ENCODE measurements at regions not wholly inside any gene's neighbourhood (a gene's known extent, or its start where the extent isn't known, plus 50 kb on each side); places are given as distances from the start of the nearest gene placed in this dataset.

DNA sequence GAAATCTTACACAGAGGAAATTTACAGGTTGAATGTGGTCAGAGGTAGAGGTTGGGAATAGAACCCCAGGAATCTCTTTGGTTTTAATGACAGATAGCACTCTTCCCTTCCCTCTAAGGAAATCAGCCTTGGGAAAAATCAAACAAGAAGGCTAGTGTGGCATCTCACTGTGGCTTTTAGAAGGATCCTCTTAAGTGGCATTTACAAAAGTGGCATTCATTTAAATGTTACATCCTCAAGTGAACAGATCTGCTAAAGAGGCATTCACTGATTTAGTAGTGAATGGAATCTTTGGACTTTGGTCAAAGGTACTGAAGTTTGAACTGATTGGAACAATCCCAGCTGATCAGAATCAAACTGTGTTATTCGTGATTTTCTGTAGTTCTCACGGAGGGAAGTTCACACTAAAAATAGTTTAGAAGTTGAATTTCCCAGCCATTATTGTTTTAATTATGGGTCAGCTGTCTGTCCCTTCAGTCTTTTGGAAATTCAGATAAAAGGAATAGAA is 136.5 kb upstream of the FN1 start:
- H3K27ac Mint-ChIP-seq = no peak overlapping the region
- H3K4me3 Mint-ChIP-seq = no peak overlapping the region
- no peaks in the 10 kb centered on the region for H3K36me3 Mint-ChIP-seq
- peaks cover 0 to 2% (median 0%) of the 10 kb centered on the region in 7 donors for H3K9me3 Mint-ChIP-seq
- ATAC-seq (ENCODE audit: low read depth in 2 of 2) (no peak), DNase-seq (no peak)
- peaks cover 0 to 8% (median 6%) of the 10 kb centered on the region in 3 donors for H3K27me3 Mint-ChIP-seq
- peaks cover 0 to 8% (median 0%) of the 10 kb centered on the region in 3 donors for H3K4me1 Mint-ChIP-seq

DNA sequence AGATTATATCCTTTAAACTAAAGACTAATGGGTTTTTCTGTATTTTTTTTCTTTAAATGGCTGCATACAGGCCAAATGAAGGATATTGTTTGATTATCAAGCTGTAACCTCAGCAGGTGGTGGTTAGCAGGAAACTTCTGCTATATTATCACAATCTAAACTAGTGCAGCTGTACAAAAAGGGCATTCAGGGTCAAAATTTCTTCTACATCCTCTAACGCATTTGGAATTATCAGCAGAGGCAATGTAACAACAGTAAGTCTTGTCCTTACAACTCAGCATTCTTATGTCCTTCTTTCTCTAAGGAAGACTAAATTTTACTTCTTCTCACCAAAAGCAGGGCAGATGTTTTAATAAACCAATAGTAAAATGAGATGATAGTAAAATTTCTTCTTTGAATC is 135.8 kb upstream of the FN1 start:
- Mint-ChIP-seq H3K4me3 (no peak overlapping the region), H3K9me3 (peaks cover 0 to 2% (median 0%) of the 10 kb centered on the region in 7 donors), H3K4me1 (peaks cover 0 to 10% (median 0%) of the 10 kb centered on the region in 3 donors), H3K27me3 (peaks cover 0 to 6% (median 3%) of the 10 kb centered on the region in 3 donors), H3K27ac (no peak overlapping the region), H3K36me3 (no peaks in the 10 kb centered on the region)
- ATAC-seq (ENCODE audit: low read depth in 2 of 2) (no peak), DNase-seq (no peak)

DNA sequence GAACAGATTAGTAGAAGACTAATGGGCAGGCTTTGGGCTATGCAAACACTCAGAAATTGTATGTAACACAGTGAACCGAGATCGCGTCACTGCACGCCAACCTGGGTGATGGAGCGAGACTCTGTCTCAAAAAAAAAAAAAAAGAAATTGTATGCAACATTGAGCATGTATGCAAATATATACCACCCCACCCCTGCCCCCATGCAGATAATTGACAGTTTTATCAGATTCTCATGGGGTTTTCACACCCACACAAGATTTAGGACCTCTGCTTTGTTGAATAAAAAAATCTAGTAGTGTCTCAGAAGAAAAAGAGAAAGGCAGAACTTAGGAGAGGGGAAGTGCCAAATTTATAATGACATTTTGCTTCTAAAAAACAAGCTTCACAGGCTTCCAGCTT is 131.6 kb upstream of the FN1 start:
- H3K9me3 Mint-ChIP-seq = peaks cover 0 to 5% (median 2%) of the 10 kb centered on the region in 7 donors
- no peaks in the 10 kb centered on the region for H3K36me3 Mint-ChIP-seq
- ATAC-seq (ENCODE audit: low read depth in 2 of 2) (peak; percentile 33 to 43), DNase-seq (peak; percentile 0)
- H3K27me3 Mint-ChIP-seq = peaks cover 6 to 13% (median 9%) of the 10 kb centered on the region in 3 donors
- peaks cover 0 to 10% (median 0%) of the 10 kb centered on the region in 3 donors for H3K4me1 Mint-ChIP-seq
- H3K27ac Mint-ChIP-seq = peak overlapping the region in 1 of 6 donors; percentile 68
- peak overlapping the region in 1 of 8 donors; percentile 48 for H3K4me3 Mint-ChIP-seq

DNA sequence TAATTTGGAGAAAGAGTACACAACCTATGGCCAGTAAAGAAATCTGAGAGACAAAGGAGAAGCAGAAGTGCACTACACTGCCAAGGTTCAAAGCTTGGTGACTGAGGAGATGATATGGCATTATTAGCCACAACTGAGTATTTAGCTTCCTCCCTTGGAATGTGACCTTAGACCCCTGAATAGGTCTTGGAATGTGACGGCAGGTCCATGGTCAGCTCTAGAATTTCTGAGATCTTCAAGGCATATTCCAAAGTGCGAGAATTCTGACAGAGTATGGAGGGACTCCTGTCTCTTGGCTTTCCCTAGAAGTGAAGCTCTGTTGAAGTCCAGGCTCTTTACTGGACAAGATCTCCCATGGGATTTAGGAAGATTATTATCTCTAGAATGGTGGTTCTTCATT is 130.0 kb upstream of the FN1 start:
- Mint-ChIP-seq H3K4me1 (peaks cover 0 to 10% (median 0%) of the 10 kb centered on the region in 3 donors), H3K4me3 (no peak overlapping the region), H3K9me3 (peaks cover 0 to 13% (median 0%) of the 10 kb centered on the region in 7 donors), H3K27ac (no peak overlapping the region), H3K27me3 (peaks cover 4 to 13% (median 9%) of the 10 kb centered on the region in 3 donors), H3K36me3 (no peaks in the 10 kb centered on the region)
- DNase-seq (no peak), ATAC-seq (ENCODE audit: low read depth in 2 of 2) (no peak)

DNA sequence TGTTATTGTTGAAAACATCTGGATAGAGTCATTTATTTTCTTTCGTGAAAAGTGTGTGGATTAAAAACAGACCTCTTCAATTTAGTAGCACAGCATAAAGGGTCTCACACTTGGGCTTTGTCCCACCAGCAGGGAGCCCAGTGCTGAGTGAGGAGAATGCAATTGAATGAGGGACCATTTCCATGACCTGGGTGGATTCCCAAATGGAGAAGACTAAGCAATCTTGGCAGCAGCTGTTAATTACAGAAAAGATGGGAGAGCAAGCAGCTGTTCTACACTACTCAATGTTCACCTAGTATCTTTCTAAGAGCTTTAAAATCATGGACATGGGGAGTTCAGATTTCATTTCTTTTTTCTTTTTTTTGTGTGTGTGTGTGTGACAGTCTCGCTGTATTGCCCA is 121.8 kb upstream of the FN1 start:
- no peaks in the 10 kb centered on the region for H3K36me3 Mint-ChIP-seq
- H3K4me1 Mint-ChIP-seq = no peaks in the 10 kb centered on the region
- DNase-seq = no peak
- H3K27me3 Mint-ChIP-seq = no peaks in the 10 kb centered on the region
- no peak for ATAC-seq (ENCODE audit: low read depth in 2 of 2)
- H3K27ac Mint-ChIP-seq = no peak overlapping the region
- H3K4me3 Mint-ChIP-seq = no peak overlapping the region
- peaks cover 0 to 21% (median 0%) of the 10 kb centered on the region in 7 donors for H3K9me3 Mint-ChIP-seq

DNA sequence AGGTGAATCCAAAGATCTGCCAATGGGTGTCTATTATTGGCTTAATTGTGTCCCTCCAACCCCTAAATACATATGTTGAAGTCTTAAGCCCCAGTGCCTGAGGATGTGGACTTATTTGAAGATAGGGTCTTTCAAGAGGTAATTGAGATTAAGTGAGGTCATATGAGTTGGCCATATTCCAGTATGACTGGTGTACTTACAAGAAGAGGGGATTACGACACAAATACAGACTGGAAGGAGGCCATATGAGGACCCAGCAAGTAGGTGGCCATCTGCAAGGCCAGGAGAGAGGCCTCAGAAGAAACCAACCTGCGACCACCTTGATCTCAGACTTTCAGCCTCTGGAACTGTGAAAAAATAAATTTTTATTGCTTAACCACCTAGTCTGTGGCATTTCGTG is 121.1 kb upstream of the FN1 start:
- H3K27ac Mint-ChIP-seq = no peak overlapping the region
- H3K4me1 Mint-ChIP-seq = no peaks in the 10 kb centered on the region
- DNase-seq = no peak
- H3K9me3 Mint-ChIP-seq = peaks cover 0 to 17% (median 0%) of the 10 kb centered on the region in 7 donors
- H3K4me3 Mint-ChIP-seq = no peak overlapping the region
- no peak for ATAC-seq (ENCODE audit: low read depth in 2 of 2)
- no peaks in the 10 kb centered on the region for H3K27me3 Mint-ChIP-seq
- no peaks in the 10 kb centered on the region for H3K36me3 Mint-ChIP-seq

DNA sequence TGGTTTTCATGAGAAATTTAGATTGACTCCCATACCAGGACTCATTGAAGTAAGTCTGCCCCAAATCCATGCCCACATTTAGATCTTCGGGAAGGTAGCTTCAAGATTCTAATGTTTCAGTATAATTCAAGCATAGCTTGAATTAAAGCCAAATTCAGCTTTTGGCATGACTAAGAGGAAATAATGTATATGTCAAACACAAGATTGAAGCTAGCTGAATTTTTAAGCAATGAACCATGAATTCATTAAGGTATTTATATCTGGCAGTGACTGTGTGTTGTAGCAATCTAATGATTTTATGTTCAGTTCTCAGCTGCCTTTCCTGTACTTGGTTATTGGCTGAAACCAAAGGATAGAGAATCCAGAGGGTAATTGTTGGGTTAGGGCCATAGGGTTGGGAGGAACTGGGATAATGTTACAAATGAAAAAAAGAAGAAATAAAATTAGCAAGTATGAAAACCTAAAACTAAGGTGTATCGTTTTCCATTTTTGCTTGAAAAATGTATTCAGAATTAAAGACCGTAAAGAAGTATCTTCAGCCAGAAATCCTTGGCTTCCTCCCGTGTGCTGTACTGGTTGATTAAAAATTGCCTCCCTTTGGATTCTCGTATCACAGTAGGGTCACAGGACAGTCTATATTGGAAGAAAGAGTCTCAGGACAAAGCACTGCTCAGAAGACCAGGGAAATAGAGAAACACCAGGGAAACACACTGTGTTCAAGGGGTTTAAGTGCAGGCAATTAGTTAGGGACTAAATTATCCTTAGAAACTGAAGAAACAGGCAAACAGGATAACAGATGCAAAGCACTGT is 119.0 kb upstream of the FN1 start:
- no peak for DNase-seq
- H3K4me1 Mint-ChIP-seq = no peaks in the 10 kb centered on the region
- H3K27ac Mint-ChIP-seq = no peak overlapping the region
- peaks cover 0 to 5% (median 0%) of the 10 kb centered on the region in 7 donors for H3K9me3 Mint-ChIP-seq
- no peak overlapping the region for H3K4me3 Mint-ChIP-seq
- no peaks in the 10 kb centered on the region for H3K36me3 Mint-ChIP-seq
- H3K27me3 Mint-ChIP-seq = no peaks in the 10 kb centered on the region
- no peak for ATAC-seq (ENCODE audit: low read depth in 2 of 2)

DNA sequence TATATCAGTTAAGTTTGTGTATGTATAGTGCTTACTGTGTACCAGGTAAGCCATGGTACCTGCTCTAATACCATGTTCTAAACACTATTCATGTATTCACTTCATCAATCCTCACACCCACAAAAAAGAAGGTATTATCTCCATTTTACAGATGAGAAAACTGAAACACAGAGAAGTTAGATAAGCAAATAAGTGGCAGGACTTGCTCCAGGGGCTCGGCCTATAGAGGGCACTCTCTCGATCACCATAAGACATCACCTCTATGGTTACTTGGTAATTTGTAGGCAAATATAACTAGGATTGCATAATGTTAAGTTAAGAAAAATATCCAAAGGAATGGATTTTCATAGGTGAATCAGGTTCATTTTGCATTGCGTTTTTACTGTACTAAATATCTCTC is 118.1 kb upstream of the FN1 start:
- Mint-ChIP-seq H3K9me3 (peaks cover 0 to 5% (median 0%) of the 10 kb centered on the region in 7 donors), H3K36me3 (no peaks in the 10 kb centered on the region), H3K27me3 (no peaks in the 10 kb centered on the region), H3K4me3 (no peak overlapping the region), H3K27ac (no peak overlapping the region), H3K4me1 (no peaks in the 10 kb centered on the region)
- no peak for ATAC-seq (ENCODE audit: low read depth in 2 of 2)
- DNase-seq = no peak

DNA sequence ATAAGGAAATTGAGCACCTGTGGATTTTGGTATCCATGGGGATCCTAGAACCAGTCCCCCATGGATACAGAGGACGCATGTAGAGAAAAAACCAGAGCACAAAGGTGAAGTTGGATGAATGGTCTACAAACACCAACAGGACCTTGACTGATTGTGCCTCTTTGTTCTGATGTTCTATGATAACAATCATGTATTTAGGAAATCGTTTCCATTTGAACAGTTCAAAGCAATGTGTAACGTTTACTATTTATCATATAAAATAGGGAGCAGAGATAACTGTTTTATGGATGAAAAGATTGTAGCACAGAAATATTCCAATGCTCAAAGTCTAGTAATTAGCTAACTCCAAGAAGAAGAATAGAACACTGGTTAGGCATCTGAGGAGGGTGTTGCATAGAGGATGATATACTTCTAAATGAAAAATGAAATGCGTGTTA is 116.3 kb upstream of the FN1 start:
- H3K27me3 Mint-ChIP-seq = no peaks in the 10 kb centered on the region
- H3K27ac Mint-ChIP-seq = no peak overlapping the region
- H3K9me3 Mint-ChIP-seq = peaks cover 0 to 5% (median 0%) of the 10 kb centered on the region in 7 donors
- no peak overlapping the region for H3K4me3 Mint-ChIP-seq
- no peak for ATAC-seq (ENCODE audit: low read depth in 2 of 2)
- H3K36me3 Mint-ChIP-seq = no peaks in the 10 kb centered on the region
- no peak for DNase-seq
- H3K4me1 Mint-ChIP-seq = no peaks in the 10 kb centered on the region

DNA sequence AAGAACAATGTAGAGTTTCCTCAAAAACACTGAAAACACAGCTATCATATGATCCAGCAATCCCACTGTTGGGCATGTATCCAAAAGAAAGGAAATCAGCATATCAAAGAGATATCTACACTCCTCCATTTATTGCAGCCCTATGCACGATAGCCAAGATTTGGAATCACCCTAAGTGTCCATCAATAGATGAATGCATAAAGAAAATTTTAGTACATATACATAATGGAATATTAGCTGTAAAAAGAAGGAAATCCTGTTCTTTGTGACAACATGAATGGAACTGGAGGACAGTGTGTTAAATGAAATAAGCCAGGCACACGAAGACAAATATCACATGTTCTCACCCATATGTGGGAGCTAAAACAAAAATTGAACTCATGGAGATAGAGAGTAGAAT is 114.5 kb upstream of the FN1 start:
- H3K27ac Mint-ChIP-seq = no peak overlapping the region
- H3K9me3 Mint-ChIP-seq = peaks cover 0 to 5% (median 0%) of the 10 kb centered on the region in 7 donors
- H3K4me3 Mint-ChIP-seq = no peak overlapping the region
- H3K36me3 Mint-ChIP-seq = no peaks in the 10 kb centered on the region
- DNase-seq (no peak), ATAC-seq (ENCODE audit: low read depth in 2 of 2) (no peak)
- no peaks in the 10 kb centered on the region for H3K27me3 Mint-ChIP-seq
- no peaks in the 10 kb centered on the region for H3K4me1 Mint-ChIP-seq

DNA sequence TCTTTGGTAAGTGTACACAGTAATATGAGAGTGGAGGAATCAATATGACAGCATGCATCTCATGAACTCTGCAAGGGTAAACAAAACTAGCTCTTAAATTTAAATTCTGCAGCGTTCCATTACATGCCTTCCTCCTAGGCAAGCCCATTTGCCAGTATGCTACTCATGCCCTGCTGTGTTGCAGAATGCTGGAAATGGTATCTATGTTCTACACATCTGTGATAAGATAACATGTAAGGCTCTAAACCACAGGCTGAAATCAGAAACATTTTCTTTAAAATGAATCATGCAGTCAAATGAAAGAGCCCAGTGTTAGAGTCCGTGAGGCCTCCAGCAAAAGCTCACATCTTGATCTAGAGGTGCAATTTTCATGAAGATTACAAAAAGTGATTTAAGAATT is 112.8 kb upstream of the FN1 start:
- ATAC-seq (ENCODE audit: low read depth in 2 of 2) = no peak
- H3K36me3 Mint-ChIP-seq = no peaks in the 10 kb centered on the region

DNA sequence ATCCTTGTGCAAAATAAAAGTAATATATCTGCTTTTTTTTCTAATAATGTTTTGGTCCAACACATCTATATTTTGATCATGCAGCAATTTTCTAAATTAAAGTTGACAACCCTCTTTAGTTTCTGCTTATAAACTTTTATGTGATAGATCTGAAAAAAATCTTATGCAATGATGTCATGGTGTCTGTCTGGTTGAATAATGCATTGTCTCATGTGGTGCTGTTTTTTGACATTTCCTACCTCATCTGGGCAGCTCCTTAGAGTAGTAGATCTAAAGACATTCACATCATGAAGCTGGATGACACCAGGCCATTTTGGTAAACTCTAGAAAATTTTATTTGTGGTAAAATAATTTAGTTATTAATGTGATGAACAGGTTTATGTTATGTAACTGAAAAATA is 106.8 kb upstream of the FN1 start:
- ATAC-seq (ENCODE audit: low read depth in 2 of 2) (no peak), DNase-seq (no peak)
- Mint-ChIP-seq H3K4me3 (no peak overlapping the region), H3K36me3 (no peaks in the 10 kb centered on the region), H3K9me3 (no peaks in the 10 kb centered on the region), H3K27ac (no peak overlapping the region), H3K27me3 (peaks cover 0 to 13% (median 7%) of the 10 kb centered on the region in 3 donors), H3K4me1 (no peaks in the 10 kb centered on the region)

More for the DNA sequence above, 112.8 kb upstream of the FN1 start:
- H3K4me1 Mint-ChIP-seq = no peaks in the 10 kb centered on the region
- no peak overlapping the region for H3K27ac Mint-ChIP-seq
- H3K4me3 Mint-ChIP-seq = no peak overlapping the region
- H3K9me3 Mint-ChIP-seq = peaks cover 0 to 5% (median 0%) of the 10 kb centered on the region in 7 donors
- peaks cover 0 to 5% (median 0%) of the 10 kb centered on the region in 3 donors for H3K27me3 Mint-ChIP-seq
- DNase-seq = no peak

DNA sequence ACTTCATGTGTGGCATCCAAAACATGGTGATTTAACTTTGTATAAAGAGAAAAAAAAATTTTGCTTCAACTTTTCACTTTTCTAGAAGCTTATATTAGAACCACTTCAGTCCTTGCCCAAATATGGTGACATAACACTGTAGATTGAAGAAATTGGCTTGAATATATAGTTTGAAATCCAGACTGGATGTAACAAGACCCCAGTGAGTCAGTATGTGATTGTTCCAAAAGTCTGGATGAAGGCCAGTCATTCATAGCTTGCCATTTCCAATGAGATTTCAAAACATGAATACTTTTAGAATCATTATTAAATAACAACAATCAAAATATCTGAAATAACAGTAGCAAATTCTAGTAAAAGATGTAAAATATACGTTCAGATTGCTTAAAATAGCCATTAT is 104.8 kb upstream of the FN1 start:
- Mint-ChIP-seq H3K9me3 (no peaks in the 10 kb centered on the region), H3K4me1 (no peaks in the 10 kb centered on the region), H3K4me3 (no peak overlapping the region), H3K27ac (no peak overlapping the region), H3K27me3 (peaks cover 0 to 13% (median 7%) of the 10 kb centered on the region in 3 donors), H3K36me3 (no peaks in the 10 kb centered on the region)
- DNase-seq (no peak), ATAC-seq (ENCODE audit: low read depth in 2 of 2) (no peak)

DNA sequence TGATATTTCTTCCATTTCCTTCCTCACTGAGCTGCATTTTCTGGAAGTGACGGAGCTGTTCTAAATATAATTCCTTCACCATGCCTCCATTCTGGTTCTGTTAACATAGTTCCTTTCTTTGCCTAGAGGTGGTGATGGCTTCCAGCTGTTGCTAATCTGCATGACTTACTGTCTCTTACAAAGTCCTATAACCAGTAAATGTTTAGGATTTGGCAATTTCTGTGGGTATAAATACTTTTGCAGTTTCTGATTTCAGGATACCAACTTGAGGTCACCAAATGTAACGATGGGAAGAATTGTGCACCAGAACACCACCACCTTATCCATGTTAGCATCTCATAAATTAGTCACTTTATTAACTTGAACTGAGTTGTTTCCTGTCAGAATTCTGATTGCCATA is 101.7 kb upstream of the FN1 start:
- ATAC-seq (ENCODE audit: low read depth in 2 of 2) (no peak), DNase-seq (no peak)
- Mint-ChIP-seq H3K27me3 (peaks cover 0 to 8% (median 7%) of the 10 kb centered on the region in 3 donors), H3K9me3 (peaks cover 3 to 13% (median 6%) of the 10 kb centered on the region in 7 donors), H3K36me3 (no peaks in the 10 kb centered on the region), H3K4me3 (no peak overlapping the region), H3K4me1 (no peaks in the 10 kb centered on the region), H3K27ac (no peak overlapping the region)
